ENCODE measurements at regions not wholly inside any gene's neighbourhood (a gene's known extent, or its start where the extent isn't known, plus 50 kb on each side); places are given as distances from the start of the nearest gene placed in this dataset.

DNA sequence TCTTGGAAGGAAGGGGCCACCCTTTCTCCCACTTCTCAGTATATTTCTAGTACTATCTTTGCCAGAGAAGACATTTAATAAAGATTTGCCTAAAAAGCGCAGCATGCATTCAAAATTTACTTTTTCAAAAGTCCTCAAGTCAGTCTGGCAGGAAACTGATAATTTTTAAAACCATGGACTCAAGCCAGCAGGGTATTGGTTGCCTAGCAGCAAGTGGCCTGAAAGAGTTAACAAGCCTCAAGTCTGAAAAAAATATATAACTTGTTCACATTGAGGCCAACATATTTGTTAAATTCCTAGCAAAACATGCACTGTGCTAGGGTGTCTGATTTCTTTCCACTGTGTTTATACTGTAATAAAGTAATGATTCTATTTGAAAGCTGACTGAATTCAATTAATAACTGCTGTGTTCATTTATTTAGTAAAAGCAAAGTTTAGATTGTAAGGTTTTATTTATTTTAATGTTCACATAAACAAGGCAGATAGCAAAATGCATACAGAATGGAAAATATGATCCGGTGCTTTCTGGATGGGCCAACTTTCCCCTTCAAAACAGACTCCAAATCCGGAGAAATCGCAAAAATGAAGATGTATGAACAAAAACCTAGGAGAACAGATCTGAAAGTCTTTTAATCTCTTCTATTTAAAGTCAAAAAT lies 218.5 kb upstream of the FGF13 start:
- DNase-seq (ENCODE audit: insufficient read length, low spot score) (no peak), FAIRE-seq (no peak)
- TF ChIP-seq, protein P1, sequence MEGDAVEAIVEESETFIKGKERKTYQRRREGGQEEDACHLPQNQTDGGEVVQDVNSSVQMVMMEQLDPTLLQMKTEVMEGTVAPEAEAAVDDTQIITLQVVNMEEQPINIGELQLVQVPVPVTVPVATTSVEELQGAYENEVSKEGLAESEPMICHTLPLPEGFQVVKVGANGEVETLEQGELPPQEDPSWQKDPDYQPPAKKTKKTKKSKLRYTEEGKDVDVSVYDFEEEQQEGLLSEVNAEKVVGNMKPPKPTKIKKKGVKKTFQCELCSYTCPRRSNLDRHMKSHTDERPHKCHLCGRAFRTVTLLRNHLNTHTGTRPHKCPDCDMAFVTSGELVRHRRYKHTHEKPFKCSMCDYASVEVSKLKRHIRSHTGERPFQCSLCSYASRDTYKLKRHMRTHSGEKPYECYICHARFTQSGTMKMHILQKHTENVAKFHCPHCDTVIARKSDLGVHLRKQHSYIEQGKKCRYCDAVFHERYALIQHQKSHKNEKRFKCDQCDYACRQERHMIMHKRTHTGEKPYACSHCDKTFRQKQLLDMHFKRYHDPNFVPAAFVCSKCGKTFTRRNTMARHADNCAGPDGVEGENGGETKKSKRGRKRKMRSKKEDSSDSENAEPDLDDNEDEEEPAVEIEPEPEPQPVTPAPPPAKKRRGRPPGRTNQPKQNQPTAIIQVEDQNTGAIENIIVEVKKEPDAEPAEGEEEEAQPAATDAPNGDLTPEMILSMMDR (IDR thresholded peaks at IDR 0.05; ENCODE audit: insufficient read depth, missing control alignments) = no peak

DNA sequence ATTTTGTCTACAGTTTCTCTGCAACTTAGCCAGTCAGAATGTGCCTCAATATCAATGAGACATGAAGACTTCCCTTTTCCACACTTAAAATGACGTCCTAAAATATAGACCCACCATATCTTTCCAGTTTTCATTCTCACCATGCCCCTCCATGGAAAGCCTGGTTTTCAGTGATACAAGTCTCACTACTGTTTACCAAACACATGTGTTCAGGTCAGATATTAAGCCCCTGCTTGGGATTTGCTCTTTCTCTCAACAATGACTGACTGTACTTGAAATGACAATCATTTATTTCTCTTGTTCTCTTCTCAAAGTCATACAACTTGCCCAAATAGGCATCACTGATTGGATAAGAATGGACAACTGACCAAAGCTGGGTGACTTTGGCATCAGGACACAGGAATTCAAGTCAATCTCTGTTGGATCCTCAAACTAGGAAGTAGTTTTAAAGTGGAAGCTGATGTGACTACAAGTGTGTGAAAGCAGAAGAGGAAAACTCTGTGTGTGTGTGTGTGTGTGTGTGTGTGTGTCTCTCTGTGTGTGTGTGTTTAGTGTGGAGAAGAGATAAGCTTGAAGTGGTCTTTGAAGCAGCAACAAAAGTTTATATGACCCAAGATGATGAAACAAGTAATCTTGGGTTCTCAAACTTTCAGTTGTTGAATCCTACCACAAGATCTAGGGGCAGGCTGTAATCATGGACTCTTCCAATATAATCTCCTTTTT lies 217.4 kb upstream of the FGF13 start:
- no peak for DNase-seq (ENCODE audit: insufficient read length, low spot score)
- no peak for FAIRE-seq
- TF ChIP-seq, protein P1 (IDR thresholded peaks at IDR 0.05; ENCODE audit: insufficient read depth, missing control alignments) = no peak

DNA sequence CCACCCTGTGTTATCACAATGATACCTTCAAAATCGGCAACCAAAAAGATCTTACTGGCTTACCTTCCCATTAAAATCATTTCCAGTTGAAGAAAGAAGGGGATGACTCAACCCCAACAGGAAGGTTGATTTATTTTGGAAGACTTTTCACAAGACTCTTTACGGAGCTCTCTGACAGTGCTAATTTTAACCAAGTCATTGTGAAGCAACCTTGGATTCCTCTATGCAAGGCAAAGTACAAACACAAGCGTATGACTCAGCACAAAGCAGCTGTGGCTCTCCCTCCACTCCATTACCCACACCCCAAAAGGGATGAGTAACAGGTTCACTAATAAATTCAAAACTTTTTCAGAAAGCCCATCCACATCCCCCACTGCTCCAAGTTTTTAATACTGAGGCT lies 213.8 kb upstream of the FGF13 start:
- FAIRE-seq (no peak), DNase-seq (ENCODE audit: insufficient read length, low spot score) (no peak)
- TF ChIP-seq, protein P1 (IDR thresholded peaks at IDR 0.05; ENCODE audit: insufficient read depth, missing control alignments) = no peak

DNA sequence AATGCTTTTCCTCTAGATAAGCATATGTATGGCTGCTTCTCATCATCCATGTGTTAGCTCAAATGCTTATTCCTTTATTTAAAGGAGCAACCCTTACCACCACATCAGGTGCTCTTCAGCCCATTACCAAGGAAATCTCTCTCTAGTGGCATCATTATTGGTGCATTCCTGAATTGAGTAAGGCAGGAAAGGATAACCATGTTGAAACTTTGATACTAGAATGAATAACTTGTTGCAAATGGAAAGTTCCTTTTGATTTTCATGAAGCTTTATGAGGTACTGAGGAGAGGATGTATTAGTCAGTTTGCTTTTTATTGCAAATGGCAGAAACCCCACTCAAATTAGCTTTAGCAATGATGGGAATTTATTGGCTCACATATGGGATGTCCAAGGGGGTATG lies 212.3 kb upstream of the FGF13 start:
- FAIRE-seq = no peak
- DNase-seq (ENCODE audit: insufficient read length, low spot score) = no peak
- TF ChIP-seq, protein P1 (IDR thresholded peaks at IDR 0.05; ENCODE audit: insufficient read depth, missing control alignments) = no peak

DNA sequence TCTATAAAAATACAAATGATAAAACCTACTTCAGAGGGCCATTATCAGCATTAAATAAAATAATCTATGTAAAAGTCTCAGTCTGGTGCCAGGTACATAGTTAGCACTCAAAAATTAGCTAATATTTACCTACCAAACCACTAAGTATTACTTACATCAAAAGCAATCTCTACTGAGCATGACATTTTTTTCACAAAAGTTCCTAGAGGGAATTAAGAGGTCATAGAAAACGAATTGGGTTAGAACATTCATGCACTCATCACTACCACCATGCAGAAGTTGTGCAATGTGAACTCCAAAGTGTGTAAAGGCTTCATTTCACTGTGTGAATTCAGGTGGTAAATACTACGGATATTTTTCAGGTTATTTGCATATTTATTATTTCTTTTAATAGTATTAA lies 209.5 kb upstream of the FGF13 start:
- no peak for DNase-seq (ENCODE audit: insufficient read length, low spot score)
- no peak for FAIRE-seq
- TF ChIP-seq, protein P1 (IDR thresholded peaks at IDR 0.05; ENCODE audit: insufficient read depth, missing control alignments) = no peak

DNA sequence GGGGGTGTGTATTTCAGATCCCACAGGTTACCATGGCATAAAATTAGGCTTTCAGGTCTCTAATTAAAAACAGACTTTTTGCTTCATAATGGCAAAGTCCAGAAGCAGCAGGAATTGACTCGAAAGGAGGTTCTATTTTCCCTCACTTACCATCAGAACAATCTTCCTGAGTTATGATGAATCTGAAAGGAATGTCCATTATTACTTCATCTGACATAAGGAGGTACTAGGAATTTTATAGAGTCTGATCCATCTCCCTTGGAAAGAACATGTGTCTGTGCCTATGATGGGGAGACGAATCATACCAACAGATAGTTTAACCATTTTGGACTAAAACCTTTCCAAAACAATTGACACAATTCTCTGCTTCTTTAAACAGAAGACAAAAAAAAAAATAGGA lies 206.3 kb upstream of the FGF13 start:
- TF ChIP-seq, protein P1 (IDR thresholded peaks at IDR 0.05; ENCODE audit: insufficient read depth, missing control alignments) = no peak
- FAIRE-seq (no peak), DNase-seq (ENCODE audit: insufficient read length, low spot score) (no peak)

DNA sequence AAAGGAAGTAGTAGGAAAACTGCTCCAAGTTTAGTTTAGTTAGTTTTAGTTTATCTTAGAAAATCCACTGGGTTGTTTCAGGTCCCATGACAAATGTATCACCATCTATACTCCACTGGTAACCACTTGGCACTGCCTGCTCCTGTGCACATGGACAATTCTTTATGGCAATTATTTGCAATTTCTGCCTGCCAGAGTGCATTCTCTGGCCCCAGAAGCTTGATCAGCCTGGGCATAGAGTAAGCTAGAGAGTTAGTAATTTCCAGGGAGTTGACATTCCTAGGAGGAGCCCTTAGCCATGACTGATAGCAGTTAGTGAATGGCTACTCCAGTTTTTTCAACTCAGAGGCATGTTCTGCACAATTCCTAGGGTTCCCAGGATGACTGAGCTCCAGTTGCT lies 203.2 kb upstream of the FGF13 start:
- DNase-seq (ENCODE audit: insufficient read length, low spot score) (no peak), FAIRE-seq (no peak)
- TF ChIP-seq, protein P1 (IDR thresholded peaks at IDR 0.05; ENCODE audit: insufficient read depth, missing control alignments) = no peak

All from D721Med (cell line).